ENCODE measurements at regions not wholly inside any gene's neighbourhood (a gene's known extent, or its start where the extent isn't known, plus 50 kb on each side); places are given as distances from the start of the nearest gene placed in this dataset.
A peak's percentile ranks its signal among the peaks of the same experiment; 100 is the strongest.

- DNase-seq, result no peak
Observed at GRCh38 chr6:71125216-71125615, 163.4 kb upstream of the OGFRL1 start.

- no peak for DNase-seq
Observed at GRCh38 chr6:71126506-71126905, 162.1 kb upstream of the OGFRL1 start.

GRCh38 chr6:71127374-71127773 is 161.2 kb upstream of the OGFRL1 start:
- DNase-seq, result no peak

- DNase-seq, result no peak
Observed at GRCh38 chr6:71130277-71130676, 158.3 kb upstream of the OGFRL1 start.

- no peak for DNase-seq
Observed at GRCh38 chr6:71134929-71135642, 153.5 kb upstream of the OGFRL1 start.

- DNase-seq, result no peak
Observed at GRCh38 chr6:71137973-71138372, 150.6 kb upstream of the OGFRL1 start.

GRCh38 chr6:71138376-71138775 is 150.2 kb upstream of the OGFRL1 start:
- DNase-seq, result peak; percentile 37

- no peak for DNase-seq
Observed at GRCh38 chr6:71139249-71139648, 149.4 kb upstream of the OGFRL1 start.

- DNase-seq, result no peak
Observed at GRCh38 chr6:71153755-71154325, 134.8 kb upstream of the OGFRL1 start.

GRCh38 chr6:71157345-71157744 is 131.3 kb upstream of the OGFRL1 start:
- no peak for DNase-seq

- DNase-seq, result no peak
Observed at GRCh38 chr6:71164890-71165289, 123.7 kb upstream of the OGFRL1 start.

- DNase-seq, result no peak
Observed at GRCh38 chr6:71168233-71168765, 120.3 kb upstream of the OGFRL1 start.

GRCh38 chr6:71171497-71172070 is 117.0 kb upstream of the OGFRL1 start:
- no peak for DNase-seq

- DNase-seq, result no peak
Observed at GRCh38 chr6:71179249-71179885, 109.2 kb upstream of the OGFRL1 start.

GRCh38 chr6:71181565-71181964 is 107.0 kb upstream of the OGFRL1 start:
- no peak for DNase-seq

GRCh38 chr6:71187141-71187540 is 101.5 kb upstream of the OGFRL1 start:
- no peak for DNase-seq

GRCh38 chr6:71190809-71191208 is 97.8 kb upstream of the OGFRL1 start:
- DNase-seq, result peak; percentile 35

GRCh38 chr6:71194724-71195123 is 93.9 kb upstream of the OGFRL1 start:
- DNase-seq, result no peak

- DNase-seq, result no peak
Observed at GRCh38 chr6:71197267-71197666, 91.3 kb upstream of the OGFRL1 start.

GRCh38 chr6:71197780-71198179 is 90.8 kb upstream of the OGFRL1 start:
- no peak for DNase-seq

GRCh38 chr6:71198908-71199307 is 89.7 kb upstream of the OGFRL1 start:
- no peak for DNase-seq

GRCh38 chr6:71199736-71200135 is 88.9 kb upstream of the OGFRL1 start:
- DNase-seq, result no peak

- DNase-seq, result no peak
Observed at GRCh38 chr6:71203206-71203605, 85.4 kb upstream of the OGFRL1 start.

- no peak for DNase-seq
Observed at GRCh38 chr6:71204741-71205140, 83.9 kb upstream of the OGFRL1 start.

Measured in hindlimb muscle (tissue), 1 donor.